ENCODE measurements at regions not wholly inside any gene's neighbourhood (a gene's known extent, or its start where the extent isn't known, plus 50 kb on each side); places are given as distances from the start of the nearest gene placed in this dataset.

DNA sequence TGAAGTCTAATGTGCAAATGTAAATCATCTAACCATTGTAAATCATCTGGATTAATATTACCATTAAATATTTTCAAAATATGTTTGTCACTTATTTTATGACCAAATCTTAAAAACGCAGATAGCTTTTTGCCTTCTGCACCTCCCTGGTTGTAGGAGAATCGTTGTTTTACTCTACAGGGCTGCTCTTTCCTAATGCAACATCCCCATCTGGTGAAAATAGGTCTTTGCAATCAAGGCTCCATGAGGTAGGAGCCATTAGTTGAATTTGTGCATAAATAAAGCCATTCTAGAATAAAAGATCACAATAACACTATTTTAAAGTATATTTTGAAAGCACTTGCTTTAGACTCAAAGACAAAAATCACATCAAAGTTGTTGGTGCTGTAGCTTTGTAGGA, 535.6 kb upstream of the AGTR1 start:
- TF ChIP-seq POLR2AphosphoS5 (IDR thresholded peaks at IDR 0.05) (no peak), RAD21 (conservative IDR thresholded peaks at IDR 0.05) (no peak), SMC3 (conservative IDR thresholded peaks at IDR 0.05; ENCODE audit: poor library complexity) (no peak), EP300 (conservative IDR thresholded peaks at IDR 0.05; ENCODE audit: poor library complexity, severe bottlenecking) (no peak), EZH2 (IDR thresholded peaks at IDR 0.05; ENCODE audit: borderline replicate concordance, insufficient read depth, low read length, poor library complexity, severe bottlenecking) (no peak)
- TF ChIP-seq, protein P1, sequence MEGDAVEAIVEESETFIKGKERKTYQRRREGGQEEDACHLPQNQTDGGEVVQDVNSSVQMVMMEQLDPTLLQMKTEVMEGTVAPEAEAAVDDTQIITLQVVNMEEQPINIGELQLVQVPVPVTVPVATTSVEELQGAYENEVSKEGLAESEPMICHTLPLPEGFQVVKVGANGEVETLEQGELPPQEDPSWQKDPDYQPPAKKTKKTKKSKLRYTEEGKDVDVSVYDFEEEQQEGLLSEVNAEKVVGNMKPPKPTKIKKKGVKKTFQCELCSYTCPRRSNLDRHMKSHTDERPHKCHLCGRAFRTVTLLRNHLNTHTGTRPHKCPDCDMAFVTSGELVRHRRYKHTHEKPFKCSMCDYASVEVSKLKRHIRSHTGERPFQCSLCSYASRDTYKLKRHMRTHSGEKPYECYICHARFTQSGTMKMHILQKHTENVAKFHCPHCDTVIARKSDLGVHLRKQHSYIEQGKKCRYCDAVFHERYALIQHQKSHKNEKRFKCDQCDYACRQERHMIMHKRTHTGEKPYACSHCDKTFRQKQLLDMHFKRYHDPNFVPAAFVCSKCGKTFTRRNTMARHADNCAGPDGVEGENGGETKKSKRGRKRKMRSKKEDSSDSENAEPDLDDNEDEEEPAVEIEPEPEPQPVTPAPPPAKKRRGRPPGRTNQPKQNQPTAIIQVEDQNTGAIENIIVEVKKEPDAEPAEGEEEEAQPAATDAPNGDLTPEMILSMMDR (IDR thresholded peaks at IDR 0.05; ENCODE audit: poor library complexity, severe bottlenecking), result no peak
- TF ChIP-seq, protein P2, sequence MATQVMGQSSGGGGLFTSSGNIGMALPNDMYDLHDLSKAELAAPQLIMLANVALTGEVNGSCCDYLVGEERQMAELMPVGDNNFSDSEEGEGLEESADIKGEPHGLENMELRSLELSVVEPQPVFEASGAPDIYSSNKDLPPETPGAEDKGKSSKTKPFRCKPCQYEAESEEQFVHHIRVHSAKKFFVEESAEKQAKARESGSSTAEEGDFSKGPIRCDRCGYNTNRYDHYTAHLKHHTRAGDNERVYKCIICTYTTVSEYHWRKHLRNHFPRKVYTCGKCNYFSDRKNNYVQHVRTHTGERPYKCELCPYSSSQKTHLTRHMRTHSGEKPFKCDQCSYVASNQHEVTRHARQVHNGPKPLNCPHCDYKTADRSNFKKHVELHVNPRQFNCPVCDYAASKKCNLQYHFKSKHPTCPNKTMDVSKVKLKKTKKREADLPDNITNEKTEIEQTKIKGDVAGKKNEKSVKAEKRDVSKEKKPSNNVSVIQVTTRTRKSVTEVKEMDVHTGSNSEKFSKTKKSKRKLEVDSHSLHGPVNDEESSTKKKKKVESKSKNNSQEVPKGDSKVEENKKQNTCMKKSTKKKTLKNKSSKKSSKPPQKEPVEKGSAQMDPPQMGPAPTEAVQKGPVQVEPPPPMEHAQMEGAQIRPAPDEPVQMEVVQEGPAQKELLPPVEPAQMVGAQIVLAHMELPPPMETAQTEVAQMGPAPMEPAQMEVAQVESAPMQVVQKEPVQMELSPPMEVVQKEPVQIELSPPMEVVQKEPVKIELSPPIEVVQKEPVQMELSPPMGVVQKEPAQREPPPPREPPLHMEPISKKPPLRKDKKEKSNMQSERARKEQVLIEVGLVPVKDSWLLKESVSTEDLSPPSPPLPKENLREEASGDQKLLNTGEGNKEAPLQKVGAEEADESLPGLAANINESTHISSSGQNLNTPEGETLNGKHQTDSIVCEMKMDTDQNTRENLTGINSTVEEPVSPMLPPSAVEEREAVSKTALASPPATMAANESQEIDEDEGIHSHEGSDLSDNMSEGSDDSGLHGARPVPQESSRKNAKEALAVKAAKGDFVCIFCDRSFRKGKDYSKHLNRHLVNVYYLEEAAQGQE (IDR thresholded peaks at IDR 0.05; ENCODE audit: borderline replicate concordance), result no peak
